ENCODE measurements at regions not wholly inside any gene's neighbourhood (a gene's known extent, or its start where the extent isn't known, plus 50 kb on each side); places are given as distances from the start of the nearest gene placed in this dataset.

- H3K27ac ChIP-seq, result no peak overlapping the region
- H3K9me3 ChIP-seq, result no peaks in the 10 kb centered on the region
- H3K4me3 ChIP-seq, result no peak overlapping the region
- DNase-seq (ENCODE audit: low spot score in 2 of 2), result no peak
- TF ChIP-seq POLR2AphosphoS5 (IDR thresholded peaks at IDR 0.05) (no peak), CTCF (IDR thresholded peaks at IDR 0.05) (no peak), POLR2A (IDR thresholded peaks at IDR 0.05) (no peak)
- H3K36me3 ChIP-seq, result no peaks in the 10 kb centered on the region
- H3K4me1 ChIP-seq, result no peaks in the 10 kb centered on the region
- intact Hi-C loops (cut with DNase I; ENCODE audit: low total_unique reads), result no loop called here
- H3K27me3 ChIP-seq, result no peaks in the 10 kb centered on the region
These were observed 199.1 kb upstream of the CELF4 start for GRCh38 chr18:37764541-37765288.

- H3K4me1 ChIP-seq, result no peaks in the 10 kb centered on the region
- no peaks in the 10 kb centered on the region for H3K36me3 ChIP-seq
- intact Hi-C loops (cut with DNase I; ENCODE audit: low total_unique reads), result no loop called here
- no peak for DNase-seq (ENCODE audit: low spot score in 2 of 2)
- no peak overlapping the region for H3K4me3 ChIP-seq
- H3K27me3 ChIP-seq, result no peaks in the 10 kb centered on the region
- no peak overlapping the region for H3K27ac ChIP-seq
- H3K9me3 ChIP-seq, result no peaks in the 10 kb centered on the region
- no peak for TF ChIP-seq POLR2A (IDR thresholded peaks at IDR 0.05)
- no peak for TF ChIP-seq POLR2AphosphoS5 (IDR thresholded peaks at IDR 0.05)
- no peak for TF ChIP-seq CTCF (IDR thresholded peaks at IDR 0.05)
These were observed 196.6 kb upstream of the CELF4 start for GRCh38 chr18:37762076-37762621.

GRCh38 chr18:37754141-37754540 is 188.5 kb upstream of the CELF4 start:
- no peaks in the 10 kb centered on the region for H3K27me3 ChIP-seq
- DNase-seq (ENCODE audit: low spot score in 2 of 2), result no peak
- TF ChIP-seq POLR2A (IDR thresholded peaks at IDR 0.05), result no peak
- no peak for TF ChIP-seq POLR2AphosphoS5 (IDR thresholded peaks at IDR 0.05)
- TF ChIP-seq CTCF (IDR thresholded peaks at IDR 0.05), result no peak
- no peaks in the 10 kb centered on the region for H3K4me1 ChIP-seq
- intact Hi-C loops (cut with DNase I; ENCODE audit: low total_unique reads), result loop anchor here (5.0 kb wide), 1 partner anchor 668 kb away; no protein-coding TSS in a partner anchor
- no peak overlapping the region for H3K27ac ChIP-seq
- no peaks in the 10 kb centered on the region for H3K36me3 ChIP-seq
- H3K9me3 ChIP-seq, result no peaks in the 10 kb centered on the region
- H3K4me3 ChIP-seq, result no peak overlapping the region

GRCh38 chr18:37742436-37742835 is 176.8 kb upstream of the CELF4 start:
- TF ChIP-seq CTCF (IDR thresholded peaks at IDR 0.05) (no peak), POLR2AphosphoS5 (IDR thresholded peaks at IDR 0.05) (no peak), POLR2A (IDR thresholded peaks at IDR 0.05) (no peak)
- Histone ChIP-seq H3K4me3 (no peak overlapping the region), H3K27ac (no peak overlapping the region), H3K36me3 (no peaks in the 10 kb centered on the region), H3K4me1 (no peaks in the 10 kb centered on the region), H3K27me3 (no peaks in the 10 kb centered on the region), H3K9me3 (no peaks in the 10 kb centered on the region)
- DNase-seq (ENCODE audit: low spot score in 2 of 2), result no peak
- intact Hi-C loops (cut with DNase I; ENCODE audit: low total_unique reads), result no loop called here

GRCh38 chr18:37741032-37741623 is 175.5 kb upstream of the CELF4 start:
- TF ChIP-seq CTCF (IDR thresholded peaks at IDR 0.05) (no peak), POLR2AphosphoS5 (IDR thresholded peaks at IDR 0.05) (no peak), POLR2A (IDR thresholded peaks at IDR 0.05) (no peak)
- H3K27ac ChIP-seq, result no peak overlapping the region
- H3K4me1 ChIP-seq, result no peaks in the 10 kb centered on the region
- H3K27me3 ChIP-seq, result no peaks in the 10 kb centered on the region
- no peak for DNase-seq (ENCODE audit: low spot score in 2 of 2)
- no peaks in the 10 kb centered on the region for H3K9me3 ChIP-seq
- H3K4me3 ChIP-seq, result no peak overlapping the region
- no peaks in the 10 kb centered on the region for H3K36me3 ChIP-seq
- intact Hi-C loops (cut with DNase I; ENCODE audit: low total_unique reads), result no loop called here
